GM12878 (cell line): ENCODE measurements at regions not wholly inside any gene's neighbourhood (a gene's known extent, or its start where the extent isn't known, plus 50 kb on each side); places are given as distances from the start of the nearest gene placed in this dataset.

Source experiments
- ATF3 ChIP-seq: IDR thresholded peaks from 2 replicates; pipeline ENCODE4 v1.6.1; 2011; ENCODE audit warnings: low read depth, mild to moderate bottlenecking, low read length, moderate library complexity, borderline replicate concordance; ENCODE audit errors: extremely low read depth
- ATF7 ChIP-seq: fragments of 450-650 bp; IDR thresholded peaks from 2 replicates; pipeline ENCODE4 v1.6.1; 2016; ENCODE audit warnings: low read depth, mild to moderate bottlenecking
- E2F8 ChIP-seq: fragments of 450-650 bp; IDR thresholded peaks from 2 replicates; pipeline ENCODE4 v1.6.1; 2018; ENCODE audit warnings: mild to moderate bottlenecking, low read depth, moderate library complexity; ENCODE audit not compliant: partially characterized antibody
- JUNB ChIP-seq: IDR thresholded peaks from 2 replicates; pipeline ENCODE4 v1.6.1; 2016; ENCODE audit warnings: antibody characterized with exemption, mild to moderate bottlenecking
- POLR2A ChIP-seq: IDR thresholded peaks from 2 replicates; pipeline ENCODE4 v1.6.1; 2011; ENCODE audit warnings: low read depth, mild to moderate bottlenecking, low read length
- SIN3A ChIP-seq: IDR thresholded peaks from 2 replicates; pipeline ENCODE4 v1.6.1; 2012; ENCODE audit warnings: low read depth, low read length, improper control_type of control experiment
- SP1 ChIP-seq: IDR thresholded peaks from one replicate; pipeline ENCODE4 v1.6.1; 2011; ENCODE audit warnings: low read depth, low read length
- SRF ChIP-seq, 2 experiments: IDR thresholded peaks; 2 replicates each; pipeline ENCODE4 v1.6.1; 2011; ENCODE audit warnings: low read depth in 2 of 2, low read length in 2 of 2, mild to moderate bottlenecking in 1 of 2, moderate library complexity in 1 of 2
- TCF3 ChIP-seq: IDR thresholded peaks from 2 replicates; pipeline ENCODE4 v1.6.1; 2012; ENCODE audit warnings: low read depth, mild to moderate bottlenecking, low read length, borderline replicate concordance; ENCODE audit not compliant: insufficient read depth
- TF ChIP-seq, protein P1 (sequence below), 3 experiments: IDR thresholded peaks in 2 of 3; conservative IDR thresholded peaks in 1 of 3; 2 replicates each; pipeline ENCODE4 v1.5.1; 2011; ENCODE audit warnings: low read depth in 3 of 3, low read length in 3 of 3, mild to moderate bottlenecking in 3 of 3, control low read depth in 2 of 3, moderate library complexity in 2 of 3, inconsistent platforms in 1 of 3, mixed read lengths in 1 of 3; ENCODE audit not compliant: control insufficient read depth in 2 of 3, insufficient read depth in 1 of 3; ENCODE audit errors: extremely low read depth in 1 of 3
- TF ChIP-seq, protein P2 (sequence below): fragments of 450-650 bp; IDR thresholded peaks from 2 replicates; pipeline ENCODE4 v1.6.1; 2018; ENCODE audit warnings: borderline replicate concordance, mild to moderate bottlenecking; ENCODE audit not compliant: partially characterized antibody
- TF ChIP-seq, protein P3 (sequence below): fragments of 450-650 bp; formaldehyde crosslinking; IDR thresholded peaks from 2 replicates; pipeline ENCODE4 v1.4.0; 2020; ENCODE audit warnings: mild to moderate bottlenecking, moderate library complexity

DNA sequence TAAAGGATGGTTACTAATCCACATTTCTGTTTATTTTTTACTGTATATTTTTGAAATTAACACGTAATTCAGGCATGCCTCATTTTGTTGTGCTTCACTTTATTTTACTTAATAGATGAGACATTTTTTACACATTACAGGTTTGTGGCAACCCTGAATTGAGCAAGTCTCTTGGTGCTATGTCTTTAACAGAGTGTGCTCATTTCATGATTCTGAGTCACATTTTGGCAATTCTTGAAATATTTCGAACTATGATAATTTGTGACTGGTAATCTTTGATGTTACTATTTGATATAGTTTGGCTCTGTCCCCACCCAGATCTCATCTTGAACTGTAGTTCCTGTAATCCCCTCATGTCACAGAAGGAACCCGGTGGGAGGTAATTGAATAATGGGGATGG lies 1120.5 kb upstream of the FLRT2 start:
- TF ChIP-seq POLR2A (no peak), SRF (IDR thresholded peaks at IDR 0.05; ENCODE audit: low read depth in 2 of 2, low read length in 2 of 2) (no peak), ATF3 (no peak), SIN3A (no peak), ATF7 (no peak), SP1 (no peak), TCF3 (no peak), JUNB (no peak), E2F8 (no peak)
- TF ChIP-seq, protein P1, sequence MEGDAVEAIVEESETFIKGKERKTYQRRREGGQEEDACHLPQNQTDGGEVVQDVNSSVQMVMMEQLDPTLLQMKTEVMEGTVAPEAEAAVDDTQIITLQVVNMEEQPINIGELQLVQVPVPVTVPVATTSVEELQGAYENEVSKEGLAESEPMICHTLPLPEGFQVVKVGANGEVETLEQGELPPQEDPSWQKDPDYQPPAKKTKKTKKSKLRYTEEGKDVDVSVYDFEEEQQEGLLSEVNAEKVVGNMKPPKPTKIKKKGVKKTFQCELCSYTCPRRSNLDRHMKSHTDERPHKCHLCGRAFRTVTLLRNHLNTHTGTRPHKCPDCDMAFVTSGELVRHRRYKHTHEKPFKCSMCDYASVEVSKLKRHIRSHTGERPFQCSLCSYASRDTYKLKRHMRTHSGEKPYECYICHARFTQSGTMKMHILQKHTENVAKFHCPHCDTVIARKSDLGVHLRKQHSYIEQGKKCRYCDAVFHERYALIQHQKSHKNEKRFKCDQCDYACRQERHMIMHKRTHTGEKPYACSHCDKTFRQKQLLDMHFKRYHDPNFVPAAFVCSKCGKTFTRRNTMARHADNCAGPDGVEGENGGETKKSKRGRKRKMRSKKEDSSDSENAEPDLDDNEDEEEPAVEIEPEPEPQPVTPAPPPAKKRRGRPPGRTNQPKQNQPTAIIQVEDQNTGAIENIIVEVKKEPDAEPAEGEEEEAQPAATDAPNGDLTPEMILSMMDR (IDR thresholded peaks at IDR 0.05 in 2 of 3, conservative IDR thresholded peaks at IDR 0.05 in 1 of 3; ENCODE audit: control insufficient read depth in 2 of 3, extremely low read depth in 1 of 3, insufficient read depth in 1 of 3, low read depth in 3 of 3, low read length in 3 of 3) = no peak
- TF ChIP-seq, protein P2, sequence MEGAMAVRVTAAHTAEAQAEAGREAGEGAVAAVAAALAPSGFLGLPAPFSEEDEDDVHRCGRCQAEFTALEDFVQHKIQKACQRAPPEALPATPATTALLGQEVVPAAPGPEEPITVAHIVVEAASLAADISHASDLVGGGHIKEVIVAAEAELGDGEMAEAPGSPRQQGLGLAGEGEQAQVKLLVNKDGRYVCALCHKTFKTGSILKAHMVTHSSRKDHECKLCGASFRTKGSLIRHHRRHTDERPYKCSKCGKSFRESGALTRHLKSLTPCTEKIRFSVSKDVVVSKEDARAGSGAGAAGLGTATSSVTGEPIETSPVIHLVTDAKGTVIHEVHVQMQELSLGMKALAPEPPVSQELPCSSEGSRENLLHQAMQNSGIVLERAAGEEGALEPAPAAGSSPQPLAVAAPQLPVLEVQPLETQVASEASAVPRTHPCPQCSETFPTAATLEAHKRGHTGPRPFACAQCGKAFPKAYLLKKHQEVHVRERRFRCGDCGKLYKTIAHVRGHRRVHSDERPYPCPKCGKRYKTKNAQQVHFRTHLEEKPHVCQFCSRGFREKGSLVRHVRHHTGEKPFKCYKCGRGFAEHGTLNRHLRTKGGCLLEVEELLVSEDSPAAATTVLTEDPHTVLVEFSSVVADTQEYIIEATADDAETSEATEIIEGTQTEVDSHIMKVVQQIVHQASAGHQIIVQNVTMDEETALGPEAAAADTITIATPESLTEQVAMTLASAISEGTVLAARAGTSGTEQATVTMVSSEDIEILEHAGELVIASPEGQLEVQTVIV = no peak
- TF ChIP-seq, protein P3, sequence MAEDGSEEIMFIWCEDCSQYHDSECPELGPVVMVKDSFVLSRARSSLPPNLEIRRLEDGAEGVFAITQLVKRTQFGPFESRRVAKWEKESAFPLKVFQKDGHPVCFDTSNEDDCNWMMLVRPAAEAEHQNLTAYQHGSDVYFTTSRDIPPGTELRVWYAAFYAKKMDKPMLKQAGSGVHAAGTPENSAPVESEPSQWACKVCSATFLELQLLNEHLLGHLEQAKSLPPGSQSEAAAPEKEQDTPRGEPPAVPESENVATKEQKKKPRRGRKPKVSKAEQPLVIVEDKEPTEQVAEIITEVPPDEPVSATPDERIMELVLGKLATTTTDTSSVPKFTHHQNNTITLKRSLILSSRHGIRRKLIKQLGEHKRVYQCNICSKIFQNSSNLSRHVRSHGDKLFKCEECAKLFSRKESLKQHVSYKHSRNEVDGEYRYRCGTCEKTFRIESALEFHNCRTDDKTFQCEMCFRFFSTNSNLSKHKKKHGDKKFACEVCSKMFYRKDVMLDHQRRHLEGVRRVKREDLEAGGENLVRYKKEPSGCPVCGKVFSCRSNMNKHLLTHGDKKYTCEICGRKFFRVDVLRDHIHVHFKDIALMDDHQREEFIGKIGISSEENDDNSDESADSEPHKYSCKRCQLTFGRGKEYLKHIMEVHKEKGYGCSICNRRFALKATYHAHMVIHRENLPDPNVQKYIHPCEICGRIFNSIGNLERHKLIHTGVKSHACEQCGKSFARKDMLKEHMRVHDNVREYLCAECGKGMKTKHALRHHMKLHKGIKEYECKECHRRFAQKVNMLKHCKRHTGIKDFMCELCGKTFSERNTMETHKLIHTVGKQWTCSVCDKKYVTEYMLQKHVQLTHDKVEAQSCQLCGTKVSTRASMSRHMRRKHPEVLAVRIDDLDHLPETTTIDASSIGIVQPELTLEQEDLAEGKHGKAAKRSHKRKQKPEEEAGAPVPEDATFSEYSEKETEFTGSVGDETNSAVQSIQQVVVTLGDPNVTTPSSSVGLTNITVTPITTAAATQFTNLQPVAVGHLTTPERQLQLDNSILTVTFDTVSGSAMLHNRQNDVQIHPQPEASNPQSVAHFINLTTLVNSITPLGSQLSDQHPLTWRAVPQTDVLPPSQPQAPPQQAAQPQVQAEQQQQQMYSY = no peak
